HEK293 (cell line): ENCODE measurements at regions not wholly inside any gene's neighbourhood (a gene's known extent, or its start where the extent isn't known, plus 50 kb on each side); places are given as distances from the start of the nearest gene placed in this dataset.

Experiments used
- CTCF ChIA-PET: fragments of 350-600 bp; formaldehyde crosslinking; extraction: SDS; loops from one replicate; lab custom pipeline; 2021; ENCODE audit warnings: antibody characterized with exemption; lab: Yijun Ruan, JAX
- POLR2A ChIA-PET: fragments of 300-600 bp; formaldehyde crosslinking; extraction: SDS; loops from one replicate; lab custom pipeline; 2020; ENCODE audit warnings: antibody characterized with exemption, inconsistent platforms; lab: Yijun Ruan, JAX
- H3K27ac ChIP-seq: fragments of 200-500 bp; sonication (Bioruptor generic); 2 replicates; pipeline ENCODE4 v1.5.1; 2014; ENCODE audit warnings: low read depth, low read length, control low read depth, inconsistent platforms; ENCODE audit errors: extremely low read depth
- H3K36me3 ChIP-seq, 2 experiments: fragments of 200-500 bp in 1 of 2; sonication (Bioruptor generic) in 1 of 2; 1 replicate in 1 of 2; 2 replicates in 1 of 2; pipeline ENCODE4 v1.5.1; 2014 to 2017; ENCODE audit warnings: inconsistent platforms in 2 of 2, low read length in 2 of 2; ENCODE audit not compliant: control insufficient read depth in 2 of 2, insufficient read depth in 1 of 2
- H3K4me1 ChIP-seq: fragments of 200-500 bp; sonication (Bioruptor generic); 2 replicates; pipeline ENCODE4 v1.5.1; 2014; ENCODE audit warnings: mild to moderate bottlenecking, low read length, inconsistent platforms; ENCODE audit not compliant: control insufficient read depth, insufficient read depth
- H3K4me3 ChIP-seq: 2 replicates; pipeline ENCODE4 v1.5.1; 2011; ENCODE audit warnings: low read depth, mild to moderate bottlenecking, control low read depth, low read length, moderate library complexity
- H3K9me3 ChIP-seq: fragments of 200-500 bp; sonication (Bioruptor generic); 2 replicates; pipeline ENCODE4 v1.5.1; 2014; ENCODE audit warnings: low read depth, low read length, inconsistent platforms; ENCODE audit not compliant: control insufficient read depth, insufficient read depth
- MZF1 ChIP-seq: fragments of 450-650 bp; formaldehyde crosslinking; IDR thresholded peaks from 2 replicates; pipeline ENCODE4 v1.5.1; 2017; ENCODE audit warnings: missing biosample characterization, missing genetic modification characterization, borderline replicate concordance
- SP2 ChIP-seq: fragments of 450-650 bp; formaldehyde crosslinking; IDR thresholded peaks from 2 replicates; pipeline ENCODE4 v1.5.1; 2016; ENCODE audit warnings: missing biosample characterization, missing genetic modification characterization
- ZFP41 ChIP-seq: fragments of 450-650 bp; formaldehyde crosslinking; IDR thresholded peaks from 2 replicates; pipeline ENCODE4 v1.5.1; 2016; ENCODE audit warnings: missing biosample characterization, missing genetic modification characterization, borderline replicate concordance
- ZNF184 ChIP-seq: fragments of 450-650 bp; IDR thresholded peaks from 2 replicates; pipeline ENCODE4 v1.5.1; 2018; ENCODE audit warnings: missing biosample characterization, mild to moderate bottlenecking, missing genetic modification characterization
- ZNF416 ChIP-seq: fragments of 450-650 bp; formaldehyde crosslinking; IDR thresholded peaks from 2 replicates; pipeline ENCODE4 v1.5.1; 2016; ENCODE audit warnings: missing biosample characterization, missing genetic modification characterization
- ZNF501 ChIP-seq: fragments of 450-650 bp; formaldehyde crosslinking; IDR thresholded peaks from 2 replicates; pipeline ENCODE4 v1.5.1; 2016; ENCODE audit warnings: missing biosample characterization, missing genetic modification characterization
- ZNF596 ChIP-seq: fragments of 450-650 bp; IDR thresholded peaks from 2 replicates; pipeline ENCODE4 v1.5.0; 2018; ENCODE audit warnings: missing biosample characterization, mild to moderate bottlenecking, missing genetic modification characterization, moderate library complexity
- ZNF76 ChIP-seq: fragments of 450-650 bp; formaldehyde crosslinking; IDR thresholded peaks from 2 replicates; pipeline ENCODE4; 2016; ENCODE audit warnings: low read depth, missing biosample characterization, missing genetic modification characterization, borderline replicate concordance
- TF ChIP-seq, protein P1 (sequence below): fragments of 450-650 bp; formaldehyde crosslinking; IDR thresholded peaks from 2 replicates; pipeline ENCODE4 v1.5.1; 2016; ENCODE audit warnings: missing biosample characterization, missing genetic modification characterization, borderline replicate concordance
- TF ChIP-seq, protein P2 (sequence below): fragments of 450-650 bp; formaldehyde crosslinking; IDR thresholded peaks from 2 replicates; pipeline ENCODE4 v1.5.1; 2016; ENCODE audit warnings: missing biosample characterization, missing genetic modification characterization
- TF ChIP-seq, protein P3 (sequence below): fragments of 450-650 bp; formaldehyde crosslinking; IDR thresholded peaks from 2 replicates; pipeline ENCODE4 v1.5.1; 2016; ENCODE audit warnings: missing biosample characterization, missing genetic modification characterization
- TF ChIP-seq, protein P4 (sequence below): fragments of 450-650 bp; formaldehyde crosslinking; IDR thresholded peaks from 2 replicates; pipeline ENCODE4 v1.5.1; 2016; ENCODE audit warnings: missing biosample characterization, missing genetic modification characterization
- TF ChIP-seq, protein P5 (sequence below): fragments of 450-650 bp; formaldehyde crosslinking; IDR thresholded peaks from 2 replicates; pipeline ENCODE4 v1.5.1; 2016; ENCODE audit warnings: missing biosample characterization, missing genetic modification characterization
- TF ChIP-seq, protein P6 (sequence below): fragments of 450-650 bp; formaldehyde crosslinking; IDR thresholded peaks from 2 replicates; pipeline ENCODE4 v1.5.1; 2016; ENCODE audit warnings: missing biosample characterization, missing genetic modification characterization

DNA sequence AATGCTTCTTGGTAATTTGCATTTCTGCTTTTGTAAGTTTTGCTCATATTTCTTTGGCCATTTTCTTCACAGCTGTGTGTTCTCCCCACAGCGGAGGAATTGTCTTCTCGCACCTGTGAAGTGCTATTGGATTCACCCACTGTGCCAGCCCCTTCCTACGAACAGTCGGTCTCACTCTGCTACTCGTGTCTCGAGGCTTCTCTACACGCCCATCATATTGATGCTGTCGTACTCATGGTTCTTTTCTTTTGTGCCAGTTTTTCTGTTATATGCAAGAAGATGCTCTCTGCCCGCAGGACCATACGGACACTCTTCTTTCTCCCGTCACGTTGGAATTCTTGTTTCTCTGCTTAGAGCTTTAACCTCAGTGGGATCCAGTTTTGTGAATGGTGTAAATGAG, 200.3 kb downstream of the DLL1 start:
- no peak for TF ChIP-seq ZNF76 (tag by site-specific recombination)
- TF ChIP-seq ZNF184 (tag by site-specific recombination) = no peak
- no peak for TF ChIP-seq MZF1 (tag by site-specific recombination)
- ChIA-PET POLR2A (no interaction called here), CTCF (interaction anchor here (1.1 kb wide), 1 partner anchor 259 kb away, joined by 3 read pairs; no protein-coding TSS in a partner anchor)
- H3K4me1 ChIP-seq = no peaks in the 10 kb centered on the region
- H3K36me3 ChIP-seq = no peaks in the 10 kb centered on the region
- H3K9me3 ChIP-seq = no peaks in the 10 kb centered on the region
- H3K27ac ChIP-seq = no peak overlapping the region
- no peak overlapping the region for H3K4me3 ChIP-seq

DNA sequence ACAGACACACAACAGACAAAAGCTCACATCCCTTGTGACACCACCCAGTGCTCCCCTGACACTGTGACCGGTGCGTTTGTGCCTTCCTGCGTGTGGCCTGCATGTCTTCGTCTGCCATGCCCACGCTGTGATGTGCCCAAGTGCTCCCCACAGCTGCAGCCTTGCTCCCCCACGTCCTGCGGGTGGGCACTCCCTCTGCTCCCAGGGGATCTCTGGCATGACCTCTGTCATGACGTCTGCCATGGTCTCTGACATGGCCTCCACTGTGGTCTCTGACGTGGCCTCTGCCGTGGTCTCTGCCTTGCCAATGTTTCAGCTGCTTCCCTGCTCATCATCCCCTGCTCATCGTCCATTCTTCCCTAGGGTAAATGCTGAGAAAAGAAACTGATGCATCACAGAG, 200.9 kb downstream of the DLL1 start:
- H3K36me3 ChIP-seq = no peaks in the 10 kb centered on the region
- TF ChIP-seq, protein P1, sequence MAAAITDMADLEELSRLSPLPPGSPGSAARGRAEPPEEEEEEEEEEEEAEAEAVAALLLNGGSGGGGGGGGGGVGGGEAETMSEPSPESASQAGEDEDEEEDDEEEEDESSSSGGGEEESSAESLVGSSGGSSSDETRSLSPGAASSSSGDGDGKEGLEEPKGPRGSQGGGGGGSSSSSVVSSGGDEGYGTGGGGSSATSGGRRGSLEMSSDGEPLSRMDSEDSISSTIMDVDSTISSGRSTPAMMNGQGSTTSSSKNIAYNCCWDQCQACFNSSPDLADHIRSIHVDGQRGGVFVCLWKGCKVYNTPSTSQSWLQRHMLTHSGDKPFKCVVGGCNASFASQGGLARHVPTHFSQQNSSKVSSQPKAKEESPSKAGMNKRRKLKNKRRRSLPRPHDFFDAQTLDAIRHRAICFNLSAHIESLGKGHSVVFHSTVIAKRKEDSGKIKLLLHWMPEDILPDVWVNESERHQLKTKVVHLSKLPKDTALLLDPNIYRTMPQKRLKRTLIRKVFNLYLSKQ (tag by site-specific recombination) = no peak
- TF ChIP-seq ZNF416 (tag by site-specific recombination) (no peak), ZFP41 (tag by site-specific recombination) (no peak), SP2 (no peak)
- TF ChIP-seq, protein P2, sequence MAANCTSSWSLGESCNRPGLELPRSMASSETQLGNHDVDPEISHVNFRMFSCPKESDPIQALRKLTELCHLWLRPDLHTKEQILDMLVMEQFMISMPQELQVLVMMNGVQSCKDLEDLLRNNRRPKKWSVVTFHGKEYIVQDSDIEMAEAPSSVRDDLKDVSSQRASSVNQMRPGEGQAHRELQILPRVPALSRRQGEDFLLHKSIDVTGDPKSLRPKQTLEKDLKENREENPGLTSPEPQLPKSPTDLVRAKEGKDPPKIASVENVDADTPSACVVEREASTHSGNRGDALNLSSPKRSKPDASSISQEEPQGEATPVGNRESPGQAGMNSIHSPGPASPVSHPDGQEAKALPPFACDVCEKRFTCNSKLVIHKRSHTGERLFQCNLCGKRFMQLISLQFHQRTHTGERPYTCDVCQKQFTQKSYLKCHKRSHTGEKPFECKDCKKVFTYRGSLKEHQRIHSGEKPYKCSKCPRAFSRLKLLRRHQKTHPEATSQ (tag by site-specific recombination) = no peak
- TF ChIP-seq, protein P3, sequence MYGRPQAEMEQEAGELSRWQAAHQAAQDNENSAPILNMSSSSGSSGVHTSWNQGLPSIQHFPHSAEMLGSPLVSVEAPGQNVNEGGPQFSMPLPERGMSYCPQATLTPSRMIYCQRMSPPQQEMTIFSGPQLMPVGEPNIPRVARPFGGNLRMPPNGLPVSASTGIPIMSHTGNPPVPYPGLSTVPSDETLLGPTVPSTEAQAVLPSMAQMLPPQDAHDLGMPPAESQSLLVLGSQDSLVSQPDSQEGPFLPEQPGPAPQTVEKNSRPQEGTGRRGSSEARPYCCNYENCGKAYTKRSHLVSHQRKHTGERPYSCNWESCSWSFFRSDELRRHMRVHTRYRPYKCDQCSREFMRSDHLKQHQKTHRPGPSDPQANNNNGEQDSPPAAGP (tag by site-specific recombination) = no peak
- TF ChIP-seq, protein P4, sequence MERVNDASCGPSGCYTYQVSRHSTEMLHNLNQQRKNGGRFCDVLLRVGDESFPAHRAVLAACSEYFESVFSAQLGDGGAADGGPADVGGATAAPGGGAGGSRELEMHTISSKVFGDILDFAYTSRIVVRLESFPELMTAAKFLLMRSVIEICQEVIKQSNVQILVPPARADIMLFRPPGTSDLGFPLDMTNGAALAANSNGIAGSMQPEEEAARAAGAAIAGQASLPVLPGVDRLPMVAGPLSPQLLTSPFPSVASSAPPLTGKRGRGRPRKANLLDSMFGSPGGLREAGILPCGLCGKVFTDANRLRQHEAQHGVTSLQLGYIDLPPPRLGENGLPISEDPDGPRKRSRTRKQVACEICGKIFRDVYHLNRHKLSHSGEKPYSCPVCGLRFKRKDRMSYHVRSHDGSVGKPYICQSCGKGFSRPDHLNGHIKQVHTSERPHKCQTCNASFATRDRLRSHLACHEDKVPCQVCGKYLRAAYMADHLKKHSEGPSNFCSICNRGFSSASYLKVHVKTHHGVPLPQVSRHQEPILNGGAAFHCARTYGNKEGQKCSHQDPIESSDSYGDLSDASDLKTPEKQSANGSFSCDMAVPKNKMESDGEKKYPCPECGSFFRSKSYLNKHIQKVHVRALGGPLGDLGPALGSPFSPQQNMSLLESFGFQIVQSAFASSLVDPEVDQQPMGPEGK (tag by site-specific recombination) = no peak
- H3K4me1 ChIP-seq = no peaks in the 10 kb centered on the region
- H3K4me3 ChIP-seq = no peak overlapping the region
- no peaks in the 10 kb centered on the region for H3K9me3 ChIP-seq
- ChIA-PET CTCF (interaction anchor here (0.7 to 1.4 kb wide), 4 partner anchors 33 to 440 kb away, joined by 3 to 4 read pairs (median 3); no protein-coding TSS in a partner anchor), POLR2A (interaction anchor here (1.0 kb wide), 1 partner anchor 368 kb away, joined by 3 read pairs; no protein-coding TSS in a partner anchor)
- H3K27ac ChIP-seq = no peak overlapping the region

DNA sequence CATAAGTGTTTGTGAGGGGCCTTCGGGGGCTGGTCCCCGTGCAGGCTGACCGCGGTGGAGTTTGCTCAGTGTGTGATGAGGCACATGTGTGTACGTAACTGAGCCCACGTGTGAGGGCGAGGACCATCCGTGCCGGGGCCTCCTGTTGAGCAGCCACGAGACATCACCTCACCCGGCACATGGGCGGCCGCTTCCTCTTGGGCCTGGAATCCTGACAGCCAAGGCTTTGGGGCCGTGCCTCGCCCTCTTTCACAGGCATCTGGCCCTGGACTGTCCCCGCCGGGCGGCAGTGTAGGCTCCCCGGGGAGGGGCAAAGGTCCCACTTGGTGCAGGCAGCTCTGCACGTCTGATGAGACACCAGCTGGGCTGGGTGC, 202.3 kb downstream of the DLL1 start:
- TF ChIP-seq, protein P5, sequence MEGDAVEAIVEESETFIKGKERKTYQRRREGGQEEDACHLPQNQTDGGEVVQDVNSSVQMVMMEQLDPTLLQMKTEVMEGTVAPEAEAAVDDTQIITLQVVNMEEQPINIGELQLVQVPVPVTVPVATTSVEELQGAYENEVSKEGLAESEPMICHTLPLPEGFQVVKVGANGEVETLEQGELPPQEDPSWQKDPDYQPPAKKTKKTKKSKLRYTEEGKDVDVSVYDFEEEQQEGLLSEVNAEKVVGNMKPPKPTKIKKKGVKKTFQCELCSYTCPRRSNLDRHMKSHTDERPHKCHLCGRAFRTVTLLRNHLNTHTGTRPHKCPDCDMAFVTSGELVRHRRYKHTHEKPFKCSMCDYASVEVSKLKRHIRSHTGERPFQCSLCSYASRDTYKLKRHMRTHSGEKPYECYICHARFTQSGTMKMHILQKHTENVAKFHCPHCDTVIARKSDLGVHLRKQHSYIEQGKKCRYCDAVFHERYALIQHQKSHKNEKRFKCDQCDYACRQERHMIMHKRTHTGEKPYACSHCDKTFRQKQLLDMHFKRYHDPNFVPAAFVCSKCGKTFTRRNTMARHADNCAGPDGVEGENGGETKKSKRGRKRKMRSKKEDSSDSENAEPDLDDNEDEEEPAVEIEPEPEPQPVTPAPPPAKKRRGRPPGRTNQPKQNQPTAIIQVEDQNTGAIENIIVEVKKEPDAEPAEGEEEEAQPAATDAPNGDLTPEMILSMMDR = no peak
- no peak for TF ChIP-seq ZNF596 (tag by site-specific recombination)
- TF ChIP-seq, protein P6, sequence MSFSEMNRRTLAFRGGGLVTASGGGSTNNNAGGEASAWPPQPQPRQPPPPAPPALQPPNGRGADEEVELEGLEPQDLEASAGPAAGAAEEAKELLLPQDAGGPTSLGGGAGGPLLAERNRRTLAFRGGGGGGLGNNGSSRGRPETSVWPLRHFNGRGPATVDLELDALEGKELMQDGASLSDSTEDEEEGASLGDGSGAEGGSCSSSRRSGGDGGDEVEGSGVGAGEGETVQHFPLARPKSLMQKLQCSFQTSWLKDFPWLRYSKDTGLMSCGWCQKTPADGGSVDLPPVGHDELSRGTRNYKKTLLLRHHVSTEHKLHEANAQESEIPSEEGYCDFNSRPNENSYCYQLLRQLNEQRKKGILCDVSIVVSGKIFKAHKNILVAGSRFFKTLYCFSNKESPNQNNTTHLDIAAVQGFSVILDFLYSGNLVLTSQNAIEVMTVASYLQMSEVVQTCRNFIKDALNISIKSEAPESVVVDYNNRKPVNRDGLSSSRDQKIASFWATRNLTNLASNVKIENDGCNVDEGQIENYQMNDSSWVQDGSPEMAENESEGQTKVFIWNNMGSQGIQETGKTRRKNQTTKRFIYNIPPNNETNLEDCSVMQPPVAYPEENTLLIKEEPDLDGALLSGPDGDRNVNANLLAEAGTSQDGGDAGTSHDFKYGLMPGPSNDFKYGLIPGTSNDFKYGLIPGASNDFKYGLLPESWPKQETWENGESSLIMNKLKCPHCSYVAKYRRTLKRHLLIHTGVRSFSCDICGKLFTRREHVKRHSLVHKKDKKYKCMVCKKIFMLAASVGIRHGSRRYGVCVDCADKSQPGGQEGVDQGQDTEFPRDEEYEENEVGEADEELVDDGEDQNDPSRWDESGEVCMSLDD (tag by site-specific recombination) = no peak
- no peak for TF ChIP-seq ZNF501 (tag by site-specific recombination)
- POLR2A ChIA-PET = no interaction called here
- Histone ChIP-seq H3K4me3 (no peak overlapping the region), H3K4me1 (no peaks in the 10 kb centered on the region), H3K27ac (no peak overlapping the region), H3K9me3 (no peaks in the 10 kb centered on the region), H3K36me3 (no peaks in the 10 kb centered on the region)
- CTCF ChIA-PET = interaction anchor here (1.4 kb wide), 1 partner anchor 441 kb away, joined by 4 read pairs; no protein-coding TSS in a partner anchor
